HCT116 (cell line): ENCODE measurements at regions not wholly inside any gene's neighbourhood (a gene's known extent, or its start where the extent isn't known, plus 50 kb on each side); places are given as distances from the start of the nearest gene placed in this dataset.

Experiments
- ATAC-seq: fragments of 200-7000 bp; cut with Tn5 transposase; 2 replicates; pipeline ENCODE4 v1.9.1; 2020; ENCODE audit warnings: mild to moderate bottlenecking, moderate library complexity
- BruUV-seq: library from RNA; stranded (reverse); fragments of 400-500 nt; replicated peaks from 2 replicates; lab custom pipeline; 2021; lab: Mats Ljungman, UMichigan
- CTCF ChIA-PET: fragments of 300-600 bp; sonication (Branson Sonifier 250); formaldehyde crosslinking; loops from one replicate; lab custom pipeline; 2021; ENCODE audit warnings: antibody characterized with exemption; lab: Charles Lee
- POLR2A ChIA-PET: fragments of 300-600, 350-600 bp; sonication (Branson Sonifier 250); formaldehyde crosslinking; loops from one replicate; lab custom pipeline; 2021; ENCODE audit warnings: antibody characterized with exemption; lab: Charles Lee
- RAD21 ChIA-PET, 2 experiments: fragments of 300-600 bp; sonication (Branson Sonifier 250); formaldehyde crosslinking; loops; one replicate each; lab custom pipeline; 2023; ENCODE audit warnings: low total read pairs in 2 of 2; ENCODE audit not compliant: uncharacterized antibody in 2 of 2, unreplicated experiment in 2 of 2, low non-redundant PET in 1 of 2; lab: Charles Lee
- DNase-seq: peaks from one replicate; pipeline ENCODE4 v3.0.0-alpha.2; 2010; ENCODE audit warnings: low read depth, low spot score
- H2AFZ ChIP-seq: fragments of 200-600 bp; shearing (Covaris generic), sonication (generic); 2 replicates; pipeline ENCODE4 v1.6.1; 2017; ENCODE audit warnings: low read depth, mixed run types, mixed read lengths, antibody characterized with exemption, low read length; ENCODE audit not compliant: poor library complexity, severe bottlenecking
- H3K27ac ChIP-seq: 2 replicates; pipeline ENCODE4 v1.5.1; 2012; ENCODE audit warnings: low read depth, low read length
- H3K27me3 ChIP-seq: fragments of 200-600 bp; sonication (generic); 2 replicates; pipeline ENCODE4 v1.6.1; 2016; ENCODE audit warnings: mixed run types, low read length, mixed read lengths; ENCODE audit not compliant: insufficient read depth
- H3K36me3 ChIP-seq, 2 experiments: fragments of 200-500 bp in 1 of 2; fragments of 200-600 bp in 1 of 2; sonication (Bioruptor generic) in 1 of 2; sonication (generic) in 1 of 2; 2 replicates each; pipeline versions ENCODE4 v1.5.1 to v1.6.1; 2014 to 2016; ENCODE audit warnings: low read length in 2 of 2, inconsistent platforms in 1 of 2, mixed read lengths in 1 of 2, mixed run types in 1 of 2; ENCODE audit not compliant: insufficient read depth in 2 of 2, control insufficient read depth in 1 of 2
- H3K4me1 ChIP-seq, 2 experiments: fragments of 200-600 bp in 1 of 2; sonication (generic) in 1 of 2; 2 replicates each; pipeline versions ENCODE4 v1.5.1 to v1.6.1; 2012 to 2017; ENCODE audit warnings: low read length in 2 of 2, inconsistent platforms in 1 of 2, mild to moderate bottlenecking in 1 of 2, mixed read lengths in 1 of 2, mixed run types in 1 of 2, moderate library complexity in 1 of 2; ENCODE audit not compliant: insufficient read depth in 2 of 2, control insufficient read depth in 1 of 2
- H3K4me2 ChIP-seq: fragments of 200-600 bp; sonication (generic); 2 replicates; pipeline ENCODE4 v1.6.1; 2017; ENCODE audit warnings: mixed run types, low read length, mixed read lengths
- H3K4me3 ChIP-seq, 2 experiments: fragments of 200-600 bp in 1 of 2; sonication (generic) in 1 of 2; replicated peaks in 1 of 2; 2 replicates each; pipeline ENCODE4 v1.5.1; 2011 to 2016; ENCODE audit warnings: low read length in 2 of 2, control low read depth in 1 of 2, low read depth in 1 of 2, mild to moderate bottlenecking in 1 of 2, mixed read lengths in 1 of 2, mixed run types in 1 of 2
- H3K79me2 ChIP-seq: fragments of 200-600 bp; sonication (generic); 2 replicates; pipeline ENCODE4 v1.6.1; 2017; ENCODE audit warnings: mild to moderate bottlenecking, mixed run types, low read length, moderate library complexity, mixed read lengths; ENCODE audit not compliant: insufficient read depth
- H3K9ac ChIP-seq: fragments of 200-600 bp; sonication (generic); 2 replicates; pipeline ENCODE4 v1.6.1; 2016; ENCODE audit warnings: low read length, mixed read lengths
- H3K9me2 ChIP-seq: fragments of 200-600 bp; sonication (generic), shearing (Covaris generic); 2 replicates; pipeline ENCODE4 v1.6.1; 2017; ENCODE audit warnings: mixed run types, mild to moderate bottlenecking, moderate library complexity; ENCODE audit not compliant: insufficient read depth
- H3K9me3 ChIP-seq, 2 experiments: fragments of 200-500 bp in 1 of 2; fragments of 200-600 bp in 1 of 2; sonication (Bioruptor generic) in 1 of 2; sonication (generic) in 1 of 2; 2 replicates each; pipeline ENCODE4 v1.6.1; 2014 to 2017; ENCODE audit warnings: low read length in 2 of 2, mixed read lengths in 2 of 2, inconsistent platforms in 1 of 2, low read depth in 1 of 2, mild to moderate bottlenecking in 1 of 2, mixed run types in 1 of 2, moderate library complexity in 1 of 2; ENCODE audit not compliant: control insufficient read depth in 1 of 2, insufficient read depth in 1 of 2
- H4K20me1 ChIP-seq: fragments of 200-600 bp; sonication (generic), shearing (Covaris generic); 2 replicates; pipeline ENCODE4 v1.6.1; 2017; ENCODE audit warnings: mixed run types, mild to moderate bottlenecking, moderate library complexity; ENCODE audit not compliant: insufficient read depth
- CBX3 ChIP-seq: IDR thresholded peaks from 2 replicates; pipeline ENCODE4 v1.6.1; 2012; ENCODE audit warnings: low read depth
- POLR2A ChIP-seq: IDR thresholded peaks from 2 replicates; pipeline ENCODE4 v1.7.0; 2011; ENCODE audit warnings: borderline replicate concordance; ENCODE audit not compliant: insufficient read depth, insufficient read length; ENCODE audit errors: extremely low read depth
- REST ChIP-seq: IDR thresholded peaks from 2 replicates; pipeline ENCODE4 v1.6.1; 2012; ENCODE audit warnings: low read depth
- ZBTB33 ChIP-seq: IDR thresholded peaks from 2 replicates; pipeline ENCODE4 v1.6.1; 2011; ENCODE audit warnings: mild to moderate bottlenecking, low read length, moderate library complexity; ENCODE audit not compliant: insufficient replicate concordance; ENCODE audit errors: extremely low read depth
- intact Hi-C: fragments of 100-400 bp; cut with micrococcal nuclease; formaldehyde crosslinking; loops from 2 replicates; pipeline ENCODE4 v1.10.0; 2022

- TF ChIP-seq ZBTB33 = no peak
- TF ChIP-seq POLR2A = no peak
- H2AFZ ChIP-seq = no peak overlapping the region
- H3K27me3 ChIP-seq = no peaks in the 10 kb centered on the region
- no peaks in the 10 kb centered on the region for H4K20me1 ChIP-seq
- intact Hi-C loops = no loop called here
- H3K4me3 ChIP-seq = no peak overlapping the region
- H3K9me3 ChIP-seq = no peaks in the 10 kb centered on the region
- H3K4me2 ChIP-seq = no peak overlapping the region
- ChIA-PET CTCF (no interaction called here), POLR2A (no interaction called here), RAD21 (no interaction called here)
- H3K9ac ChIP-seq = no peak overlapping the region
- DNase-seq (no peak), ATAC-seq (no peak)
- BruUV-seq = no TSS peak
- H3K36me3 ChIP-seq = no peaks in the 10 kb centered on the region
- no peaks in the 10 kb centered on the region for H3K79me2 ChIP-seq
- no peak overlapping the region for H3K27ac ChIP-seq
- H3K4me1 ChIP-seq = no peaks in the 10 kb centered on the region
- H3K9me2 ChIP-seq = no peaks in the 10 kb centered on the region
Measured at GRCh38 chr2:186108470-186108869, 369.9 kb downstream of the FSIP2 start.

GRCh38 chr2:186113284-186113683, 372.8 kb upstream of the ZC3H15 start:
- ATAC-seq = no peak
- CTCF ChIA-PET = no interaction called here
- Histone ChIP-seq H3K9me3 (no peaks in the 10 kb centered on the region), H3K79me2 (no peaks in the 10 kb centered on the region), H2AFZ (no peak overlapping the region), H3K36me3 (no peaks in the 10 kb centered on the region), H3K4me1 (no peaks in the 10 kb centered on the region), H3K4me3 (no peak overlapping the region), H3K9me2 (no peaks in the 10 kb centered on the region), H3K27ac (no peak overlapping the region), H3K27me3 (no peaks in the 10 kb centered on the region), H4K20me1 (no peaks in the 10 kb centered on the region), H3K4me2 (no peak overlapping the region), H3K9ac (no peak overlapping the region)
- intact Hi-C loops = no loop called here
- BruUV-seq = no TSS peak
- POLR2A ChIA-PET = interaction anchor here (0.7 kb wide), 1 partner anchor 54 kb away, joined by 3 read pairs; no protein-coding TSS in a partner anchor
- TF ChIP-seq CBX3 (no peak), REST (no peak)
- RAD21 ChIA-PET = no interaction called here
- DNase-seq = no peak
